ENCODE measurements at regions not wholly inside any gene's neighbourhood (a gene's known extent, or its start where the extent isn't known, plus 50 kb on each side); places are given as distances from the start of the nearest gene placed in this dataset.
"Not testable (repeated sequence)": the region's sequence is repeated elsewhere in the genome, so short reads cannot be mapped to it uniquely, and the experiment has no call there.

GRCh38 chr16:86858501-86858900, 280.2 kb downstream of the FOXL1 start:
- intact Hi-C loops (cut with DNase I), result no loop called here
- Histone ChIP-seq H3K27ac (no peak overlapping the region), H3K9me3 (no peaks in the 10 kb centered on the region), H3K36me3 (no peaks in the 10 kb centered on the region), H3K27me3 (no peaks in the 10 kb centered on the region), H3K4me3 (no peak overlapping the region), H3K4me1 (ENCODE audit: insufficient read depth) (no peaks in the 10 kb centered on the region)
- no peak for DNase-seq
- WGBS, 3 donors, result 20 to 35% (median 33%) methylated on average over 10 of the region's 10 CpGs
- TF ChIP-seq POLR2A (IDR thresholded peaks at IDR 0.05), result no peak
- TF ChIP-seq, protein P1, sequence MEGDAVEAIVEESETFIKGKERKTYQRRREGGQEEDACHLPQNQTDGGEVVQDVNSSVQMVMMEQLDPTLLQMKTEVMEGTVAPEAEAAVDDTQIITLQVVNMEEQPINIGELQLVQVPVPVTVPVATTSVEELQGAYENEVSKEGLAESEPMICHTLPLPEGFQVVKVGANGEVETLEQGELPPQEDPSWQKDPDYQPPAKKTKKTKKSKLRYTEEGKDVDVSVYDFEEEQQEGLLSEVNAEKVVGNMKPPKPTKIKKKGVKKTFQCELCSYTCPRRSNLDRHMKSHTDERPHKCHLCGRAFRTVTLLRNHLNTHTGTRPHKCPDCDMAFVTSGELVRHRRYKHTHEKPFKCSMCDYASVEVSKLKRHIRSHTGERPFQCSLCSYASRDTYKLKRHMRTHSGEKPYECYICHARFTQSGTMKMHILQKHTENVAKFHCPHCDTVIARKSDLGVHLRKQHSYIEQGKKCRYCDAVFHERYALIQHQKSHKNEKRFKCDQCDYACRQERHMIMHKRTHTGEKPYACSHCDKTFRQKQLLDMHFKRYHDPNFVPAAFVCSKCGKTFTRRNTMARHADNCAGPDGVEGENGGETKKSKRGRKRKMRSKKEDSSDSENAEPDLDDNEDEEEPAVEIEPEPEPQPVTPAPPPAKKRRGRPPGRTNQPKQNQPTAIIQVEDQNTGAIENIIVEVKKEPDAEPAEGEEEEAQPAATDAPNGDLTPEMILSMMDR (IDR thresholded peaks at IDR 0.05), result no peak
- no peak for TF ChIP-seq EP300 (IDR thresholded peaks at IDR 0.05)

DNA sequence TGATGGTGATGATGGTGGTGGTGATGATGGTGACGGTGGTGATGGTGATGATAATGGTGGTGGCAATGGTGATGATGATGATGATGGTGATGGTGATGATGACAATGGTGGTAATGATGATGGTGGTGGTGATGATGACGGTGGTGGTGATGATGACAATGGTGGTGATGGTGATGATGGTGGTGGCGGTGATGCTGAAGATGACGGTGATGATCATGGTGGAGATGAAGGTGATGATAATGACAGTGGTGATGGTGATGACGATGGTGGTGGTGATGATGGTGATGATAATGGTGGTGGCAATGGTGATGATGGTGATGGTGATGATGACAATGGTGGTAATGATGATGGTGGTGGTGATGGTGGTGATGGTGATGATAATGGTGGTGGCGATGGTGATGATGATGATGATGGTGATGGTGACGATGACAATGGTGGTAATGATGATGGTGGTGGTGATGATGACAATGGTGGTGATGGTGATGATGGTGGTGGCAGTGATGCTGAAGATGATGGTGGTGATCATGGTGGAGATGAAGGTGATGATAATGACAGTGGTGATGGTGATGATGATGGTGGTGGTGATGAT, 283.0 kb downstream of the FOXL1 start:
- not testable (repeated sequence) for H3K9me3 ChIP-seq; H3K4me3 ChIP-seq; H3K27ac ChIP-seq; H3K27me3 ChIP-seq; H3K36me3 ChIP-seq; H3K4me1 ChIP-seq (ENCODE audit: insufficient read depth); DNase-seq
- WGBS, 3 donors, result 87 to 96% (median 90%) methylated on average over 7 of the region's 7 CpGs
- intact Hi-C loops (cut with DNase I), result loop anchor here in 1 of 4 donors (10.0 kb wide), 1 partner anchor 267 kb away; no protein-coding TSS in a partner anchor

DNA sequence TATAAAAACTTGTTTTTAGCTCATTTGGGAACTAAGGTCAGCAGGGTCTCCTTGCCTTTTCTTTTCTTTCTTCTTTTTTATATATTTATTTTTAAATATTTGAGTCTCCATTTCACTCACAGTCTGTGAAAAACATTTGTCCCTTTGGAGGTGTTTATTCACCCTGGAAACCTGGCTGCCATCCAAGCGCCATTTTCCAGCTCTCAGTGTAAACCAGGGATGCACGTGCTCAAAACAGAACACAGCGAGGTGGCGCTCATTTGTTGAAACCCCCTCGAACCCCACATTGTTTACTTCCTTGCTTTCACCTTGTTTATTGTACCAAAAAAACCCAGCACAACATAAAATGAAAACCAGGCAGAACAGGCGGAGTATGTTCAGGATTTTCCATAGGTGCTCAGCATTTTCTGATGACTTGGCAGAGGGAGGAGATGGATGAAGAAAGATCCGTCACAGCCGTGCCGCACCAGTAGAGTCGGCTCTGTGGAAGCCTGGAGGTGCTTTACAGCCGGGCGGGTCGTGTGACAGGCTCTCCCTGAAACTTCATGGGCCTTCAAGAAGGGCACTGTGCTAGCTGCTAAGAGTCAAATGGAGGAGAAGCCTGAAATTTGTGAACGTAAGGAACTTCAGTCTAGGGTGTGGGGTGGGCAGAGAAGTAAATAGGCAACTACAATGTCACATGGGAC, 284.4 kb downstream of the FOXL1 start:
- Histone ChIP-seq H3K9me3 (no peaks in the 10 kb centered on the region), H3K4me1 (ENCODE audit: insufficient read depth) (no peaks in the 10 kb centered on the region), H3K27me3 (no peaks in the 10 kb centered on the region), H3K27ac (no peak overlapping the region), H3K36me3 (no peaks in the 10 kb centered on the region), H3K4me3 (no peak overlapping the region)
- intact Hi-C loops (cut with DNase I), result loop anchor here in 1 of 4 donors (10.0 kb wide), 1 partner anchor 268 kb away; no protein-coding TSS in a partner anchor
- TF ChIP-seq POLR2A (IDR thresholded peaks at IDR 0.05) (no peak), EP300 (IDR thresholded peaks at IDR 0.05) (no peak)
- TF ChIP-seq, protein P1 (IDR thresholded peaks at IDR 0.05), result no peak
- DNase-seq, result no peak
- WGBS, 3 donors, result 58 to 70% (median 60%) methylated on average over 14 of the region's 14 CpGs

GRCh38 chr16:86863609-86864008, 285.3 kb downstream of the FOXL1 start:
- WGBS, 3 donors, result 90 to 93% (median 91%) methylated on average over 7 of the region's 7 CpGs
- H3K27ac ChIP-seq, result no peak overlapping the region
- H3K27me3 ChIP-seq, result no peaks in the 10 kb centered on the region
- no peak overlapping the region for H3K4me3 ChIP-seq
- H3K4me1 ChIP-seq (ENCODE audit: insufficient read depth), result no peaks in the 10 kb centered on the region
- TF ChIP-seq POLR2A (IDR thresholded peaks at IDR 0.05), result no peak
- TF ChIP-seq, protein P1 (IDR thresholded peaks at IDR 0.05), result no peak
- no peak for TF ChIP-seq EP300 (IDR thresholded peaks at IDR 0.05)
- no peaks in the 10 kb centered on the region for H3K9me3 ChIP-seq
- intact Hi-C loops (cut with DNase I), result loop anchor here in 1 of 4 donors (10.0 kb wide), 1 partner anchor 269 kb away; no protein-coding TSS in a partner anchor
- DNase-seq, result no peak
- no peaks in the 10 kb centered on the region for H3K36me3 ChIP-seq

- Histone ChIP-seq H3K36me3 (no peaks in the 10 kb centered on the region), H3K4me1 (ENCODE audit: insufficient read depth) (no peaks in the 10 kb centered on the region), H3K27ac (no peak overlapping the region), H3K27me3 (no peaks in the 10 kb centered on the region), H3K9me3 (no peaks in the 10 kb centered on the region), H3K4me3 (no peak overlapping the region)
- TF ChIP-seq POLR2A (IDR thresholded peaks at IDR 0.05) (no peak), EP300 (IDR thresholded peaks at IDR 0.05) (no peak)
- TF ChIP-seq, protein P1 (IDR thresholded peaks at IDR 0.05), result no peak
- intact Hi-C loops (cut with DNase I), result loop anchor here in 1 of 4 donors (10.0 kb wide), 1 partner anchor 270 kb away; no protein-coding TSS in a partner anchor
- no peak for DNase-seq
- 96 to 98% (median 96%) methylated on average over 6 of the region's 6 CpGs for WGBS, 3 donors
These were observed 286.2 kb downstream of the FOXL1 start for GRCh38 chr16:86864586-86864985.

Data from ovary (tissue), 7 donors.